ENCODE measurements at regions not wholly inside any gene's neighbourhood (a gene's known extent, or its start where the extent isn't known, plus 50 kb on each side); places are given as distances from the start of the nearest gene placed in this dataset.

DNA sequence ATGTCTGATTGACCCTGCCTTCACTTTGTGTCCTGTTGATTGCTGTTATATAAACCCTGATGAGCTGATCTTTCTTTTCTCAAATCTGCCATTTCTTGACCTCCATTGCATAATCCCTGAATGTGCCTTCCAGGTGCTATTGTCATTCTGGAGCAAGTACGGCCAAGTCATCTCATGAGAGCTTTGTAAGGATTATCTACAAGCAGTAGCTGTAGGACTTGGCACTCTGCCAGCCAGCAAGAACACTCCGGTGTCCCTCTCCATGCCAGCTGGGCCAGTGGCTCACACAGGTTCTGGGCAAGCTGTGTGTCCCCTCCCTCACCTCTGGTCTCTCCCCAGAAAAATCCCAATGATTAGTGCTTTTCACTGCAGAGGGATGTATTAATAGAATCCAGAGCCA lies 348.1 kb downstream of the FOXO1 start:
- no peak for DNase-seq

DNA sequence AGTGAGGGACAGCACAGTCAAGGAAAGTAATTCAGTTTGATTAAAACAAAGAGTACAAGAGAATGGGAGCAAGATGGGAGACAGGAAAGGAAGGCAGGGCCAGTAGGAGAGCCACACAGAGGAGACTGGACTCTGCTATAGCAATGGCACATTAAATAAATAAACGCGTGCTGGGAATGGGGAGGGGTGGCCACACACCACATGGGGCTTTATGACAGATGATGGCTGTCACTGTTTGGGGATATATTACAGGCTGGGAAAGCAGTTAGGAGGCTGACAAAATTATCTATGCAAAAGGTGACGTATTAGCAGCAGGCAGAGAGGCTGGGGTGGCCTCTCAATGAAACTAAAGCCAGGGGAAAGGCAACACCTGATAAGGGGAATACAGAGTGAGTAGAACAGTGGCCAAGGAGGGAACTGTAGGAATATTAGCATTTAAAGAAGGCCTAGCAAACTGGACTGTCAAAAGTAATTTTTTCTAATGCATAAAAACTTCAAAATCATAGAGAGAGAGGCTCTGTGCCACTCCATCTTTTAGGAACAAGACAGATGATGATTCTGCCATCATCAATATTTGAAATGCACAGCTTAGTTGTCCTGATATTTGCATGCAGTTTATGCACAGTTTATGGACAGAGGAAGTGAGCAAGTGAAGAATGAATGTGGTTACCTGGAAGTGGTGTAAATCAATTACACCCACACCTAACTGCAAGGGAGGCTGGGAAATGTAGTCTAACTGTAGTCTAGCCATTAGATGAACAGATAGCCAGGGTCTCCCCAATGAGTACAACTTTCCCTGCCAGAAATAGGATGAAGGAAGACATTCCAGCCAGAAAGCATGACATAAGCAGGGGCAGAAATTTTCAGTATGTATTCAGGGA lies 346.5 kb downstream of the FOXO1 start:
- DNase-seq: no peak

DNA sequence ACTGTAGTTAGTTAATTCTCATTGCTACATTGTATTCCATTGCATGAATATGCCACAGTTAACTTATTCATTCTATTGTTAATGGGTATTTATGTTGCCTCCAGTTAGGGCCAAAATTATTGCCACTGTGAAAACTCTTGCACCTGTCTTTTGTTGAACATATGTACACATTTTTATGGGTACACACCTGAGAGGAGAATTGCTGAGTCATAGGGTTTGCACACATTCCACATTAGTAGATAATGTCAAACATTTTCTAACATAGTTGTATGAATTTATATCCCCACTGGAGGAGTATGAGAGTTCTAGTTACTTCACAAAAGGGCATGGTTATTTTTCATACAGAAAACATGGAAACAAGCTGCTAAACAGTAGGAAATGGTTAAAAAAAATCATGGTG lies 338.4 kb downstream of the FOXO1 start:
- DNase-seq: no peak

DNA sequence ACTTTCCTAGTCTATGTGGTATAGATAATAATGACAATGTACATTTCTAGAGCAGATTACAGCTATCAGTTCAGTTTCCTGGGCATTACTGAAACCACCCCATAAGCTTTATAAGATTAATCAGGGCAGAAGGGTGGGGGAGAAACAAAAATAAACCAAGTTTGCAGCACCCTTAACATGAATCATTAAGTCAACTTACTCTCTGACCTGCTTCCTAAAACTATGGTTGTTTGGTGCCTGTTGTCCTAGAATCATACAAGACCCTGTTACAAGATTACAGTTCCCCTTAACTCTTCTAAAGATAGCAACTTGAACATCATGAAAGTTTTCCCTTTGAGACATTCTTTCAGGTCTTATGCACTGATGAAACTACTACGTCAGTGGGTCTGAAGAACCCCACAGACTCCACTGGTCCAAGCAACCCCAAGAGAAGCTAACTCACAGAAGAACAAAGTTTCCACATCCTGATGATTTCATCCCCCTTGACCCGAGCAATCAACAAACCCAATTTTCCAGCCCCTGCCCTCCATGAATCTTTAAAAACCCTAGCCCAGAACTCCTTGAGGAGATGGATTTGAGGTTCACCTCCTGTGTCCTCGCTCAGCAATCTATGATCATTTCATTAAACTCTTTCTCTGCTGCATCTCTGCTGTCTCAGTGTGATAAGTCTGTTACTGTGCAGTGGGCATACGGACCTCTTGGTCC lies 336.5 kb downstream of the FOXO1 start:
- no peak for DNase-seq

DNA sequence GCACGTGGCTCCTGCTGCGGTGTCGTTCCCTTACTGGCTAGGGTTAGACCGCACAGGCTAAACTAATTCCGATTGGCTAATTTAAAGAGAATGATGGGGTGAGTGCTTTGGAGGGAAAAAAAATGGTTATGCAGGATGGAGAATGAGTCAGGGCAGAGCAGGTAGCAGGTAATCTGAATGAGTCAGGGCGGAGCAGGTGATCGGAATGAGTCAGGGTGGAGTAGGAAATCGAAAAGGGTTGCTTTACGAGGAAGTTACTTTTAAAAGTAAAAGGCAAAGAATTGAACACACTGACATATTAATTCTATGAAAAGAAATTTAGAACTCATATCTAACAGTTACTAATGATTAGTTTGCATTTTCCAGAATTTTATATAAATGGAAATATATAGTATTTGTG lies 335.5 kb downstream of the FOXO1 start:
- no peak for DNase-seq

DNA sequence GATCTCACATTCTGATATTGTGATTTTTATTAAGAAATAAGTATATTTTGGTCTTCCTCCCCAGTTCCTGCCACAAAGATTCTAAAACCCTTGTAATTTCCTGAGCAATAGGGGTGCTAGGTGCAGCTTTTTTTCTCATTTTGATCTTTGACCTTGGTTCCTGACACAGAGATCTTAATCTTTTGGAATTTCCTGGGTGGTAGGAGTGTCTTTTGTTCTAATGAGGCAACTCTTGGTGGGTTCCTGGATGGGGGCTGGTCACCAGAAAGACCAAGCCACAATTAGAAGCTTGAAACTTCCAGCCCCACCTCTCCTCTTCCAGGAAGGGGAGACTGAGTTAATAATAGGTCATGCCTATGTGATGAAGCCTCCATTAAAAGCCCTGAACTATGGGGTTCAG lies 334.6 kb downstream of the FOXO1 start:
- DNase-seq: no peak

DNA sequence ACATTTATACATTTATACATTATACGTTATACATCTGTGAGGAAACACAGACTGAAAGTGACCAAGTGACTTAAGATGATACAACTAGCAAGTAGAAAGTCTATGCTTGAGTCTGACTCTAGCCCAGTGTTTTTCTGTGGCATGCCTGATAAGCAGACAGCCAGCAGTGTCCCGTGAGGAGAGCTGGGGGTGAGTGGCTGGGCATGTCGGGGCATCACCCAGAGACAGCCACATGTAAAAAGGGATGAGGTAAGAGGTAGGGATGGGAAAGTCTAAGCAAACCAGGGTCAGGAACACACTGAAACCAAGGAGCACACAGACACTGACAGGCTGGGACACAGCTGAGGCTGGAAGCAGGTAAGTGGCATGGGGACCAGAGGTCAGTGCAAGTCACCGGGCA lies 333.2 kb downstream of the FOXO1 start:
- DNase-seq: no peak

DNA sequence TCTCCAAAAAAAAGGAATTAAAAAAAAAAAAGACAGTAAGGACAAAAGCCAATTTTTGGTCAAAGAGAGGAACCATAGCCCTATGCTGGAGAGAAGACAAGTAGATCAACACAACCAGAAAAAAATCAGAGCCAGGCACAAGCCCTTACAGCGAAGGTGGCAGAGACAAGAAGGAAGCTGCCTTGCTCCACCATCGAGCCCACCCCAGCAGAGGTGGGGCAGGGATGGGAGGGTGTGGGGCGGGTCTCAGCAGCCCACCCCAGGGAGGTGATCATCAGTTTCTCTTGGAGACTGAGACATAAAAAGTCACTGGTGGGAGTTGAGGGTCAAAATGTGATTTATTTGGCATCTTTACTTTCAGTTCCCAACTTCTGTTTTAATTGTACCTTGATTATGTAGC lies 332.4 kb downstream of the FOXO1 start:
- DNase-seq: no peak

DNA sequence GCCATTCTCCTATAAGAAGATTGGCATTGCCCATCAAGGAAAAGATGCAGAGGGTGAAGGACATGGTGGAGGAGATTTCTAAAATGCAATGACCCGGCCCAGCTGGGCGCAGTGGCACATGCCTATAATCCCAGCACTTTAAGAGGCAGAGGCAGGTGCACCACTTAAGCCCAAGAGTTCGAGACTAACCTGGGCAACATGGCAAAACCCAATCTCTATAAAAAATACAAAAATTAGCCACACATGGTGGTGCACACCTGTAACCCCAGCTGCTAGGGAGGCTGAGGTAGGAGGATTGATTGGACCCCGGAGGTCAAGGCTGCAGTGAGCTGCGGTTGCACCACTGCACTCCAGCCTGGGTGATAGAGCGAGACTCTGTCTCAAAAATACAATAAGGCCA lies 331.8 kb downstream of the FOXO1 start:
- DNase-seq: no peak

DNA sequence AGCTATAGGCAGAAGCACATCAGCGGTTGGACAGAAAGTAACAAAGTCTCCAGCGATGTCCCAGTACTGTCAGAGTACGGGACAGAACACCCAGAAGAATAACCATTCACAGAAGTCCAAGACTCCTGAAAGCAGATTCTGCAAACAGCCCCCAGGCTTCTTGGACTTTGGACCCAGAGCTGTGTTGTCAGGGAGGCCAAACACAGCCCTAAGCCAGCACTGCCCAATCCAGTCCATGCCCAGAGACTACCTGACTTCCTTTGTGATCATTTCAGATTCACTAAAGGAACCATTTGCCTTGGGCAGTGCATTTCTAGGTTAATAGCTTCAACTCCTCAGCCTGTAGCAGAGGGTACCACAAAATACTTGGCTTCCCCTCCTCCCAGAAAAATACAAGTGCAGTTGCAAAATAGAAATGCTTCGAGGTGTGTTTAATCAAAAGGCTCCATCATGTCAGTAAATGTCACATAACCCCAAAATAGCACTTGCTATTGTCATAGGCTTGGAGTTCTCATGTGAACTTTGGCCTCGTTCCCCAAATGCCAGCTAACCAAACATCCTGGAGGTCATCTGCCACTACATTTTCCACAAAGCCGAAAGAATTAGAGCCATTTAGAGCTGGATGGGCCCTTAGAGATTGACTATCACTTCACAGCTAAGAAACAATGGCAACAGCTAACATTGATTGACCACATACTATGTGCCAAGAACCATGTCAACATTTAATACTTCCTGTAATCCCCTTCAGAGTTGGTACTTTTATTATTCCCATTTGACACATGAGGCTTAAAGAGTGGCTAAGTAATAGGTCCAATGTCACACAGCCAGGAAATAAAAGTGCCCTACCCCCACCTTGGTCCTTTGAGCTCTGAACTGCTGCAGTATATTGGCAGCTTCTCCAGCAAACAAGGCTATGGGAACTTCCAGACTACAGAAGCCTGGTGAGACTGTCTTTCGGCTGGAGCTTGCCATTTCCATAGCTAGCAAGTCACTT lies 329.9 kb downstream of the FOXO1 start:
- no peak for DNase-seq

DNA sequence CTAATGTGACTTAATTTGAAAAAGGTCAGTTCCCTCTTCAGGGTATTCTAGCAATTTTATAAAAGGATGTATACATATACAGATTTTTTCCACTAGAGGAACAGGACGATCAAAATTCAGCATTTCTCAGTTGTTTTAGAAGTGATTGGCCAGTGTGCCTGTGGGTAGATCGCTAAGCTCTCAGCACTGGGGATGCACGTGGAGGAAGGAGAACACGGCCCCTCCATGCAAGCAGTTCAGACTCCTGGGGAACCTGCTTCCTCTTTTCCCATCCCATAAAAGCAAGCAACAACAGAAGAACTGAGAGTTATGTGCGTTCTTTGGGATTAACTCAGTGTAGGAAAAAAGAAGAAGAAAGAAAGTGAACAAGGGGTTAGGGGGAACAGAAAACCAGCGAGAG lies 328.8 kb downstream of the FOXO1 start:
- no peak for DNase-seq

DNA sequence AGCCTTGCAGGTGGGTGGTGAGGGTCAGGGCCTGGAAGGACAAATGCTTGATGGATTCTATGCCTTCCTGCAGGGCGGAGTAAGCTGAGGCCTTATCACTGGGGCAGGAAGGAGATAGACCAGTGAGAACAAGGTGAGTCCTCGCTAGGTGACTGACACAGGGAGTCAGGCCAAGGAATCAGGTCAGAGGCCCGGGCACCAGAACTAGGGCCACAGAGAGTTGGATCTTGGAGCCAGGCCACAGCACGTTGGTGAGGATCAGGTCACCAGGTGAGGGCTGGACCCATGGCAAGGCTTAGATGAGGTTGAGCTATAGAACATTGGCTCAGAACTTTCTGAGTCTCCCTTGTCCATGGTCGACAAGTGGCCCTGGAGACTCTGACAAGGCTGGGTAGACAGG lies 328.2 kb downstream of the FOXO1 start:
- no peak for DNase-seq

DNA sequence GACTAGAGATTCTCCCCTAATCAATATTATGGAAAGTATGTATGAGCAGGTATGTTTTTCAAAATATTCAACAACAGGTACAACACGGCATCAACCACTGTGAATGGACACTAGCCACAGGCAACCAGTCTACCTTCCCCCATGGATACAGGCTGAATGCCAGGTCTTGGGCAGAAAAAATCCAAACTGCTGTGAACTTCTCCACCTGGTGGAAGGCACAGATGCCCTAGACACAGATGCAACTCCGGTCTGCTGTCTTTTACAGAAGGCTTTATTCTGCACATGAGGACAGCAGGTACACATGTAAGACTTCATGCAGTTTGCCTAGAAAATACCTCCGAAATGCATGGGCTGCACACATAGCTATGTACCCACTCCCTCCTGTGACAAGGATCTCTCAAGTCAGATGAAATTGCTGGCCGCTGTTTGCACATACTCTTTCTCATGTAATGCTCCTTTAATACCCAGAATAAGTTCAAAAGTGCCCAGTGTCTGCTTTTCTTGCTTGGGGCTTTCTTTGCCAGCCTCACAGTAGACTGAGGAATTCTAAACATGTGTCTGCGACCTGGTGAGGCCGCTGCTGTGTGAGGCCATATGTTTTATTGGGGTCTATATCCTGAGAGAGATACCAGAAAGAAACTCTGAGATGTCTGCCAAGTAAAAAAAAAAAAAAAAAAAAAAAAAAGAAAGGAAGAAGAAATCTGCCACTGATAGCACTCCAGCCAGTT lies 325.9 kb downstream of the FOXO1 start:
- no peak for DNase-seq

DNA sequence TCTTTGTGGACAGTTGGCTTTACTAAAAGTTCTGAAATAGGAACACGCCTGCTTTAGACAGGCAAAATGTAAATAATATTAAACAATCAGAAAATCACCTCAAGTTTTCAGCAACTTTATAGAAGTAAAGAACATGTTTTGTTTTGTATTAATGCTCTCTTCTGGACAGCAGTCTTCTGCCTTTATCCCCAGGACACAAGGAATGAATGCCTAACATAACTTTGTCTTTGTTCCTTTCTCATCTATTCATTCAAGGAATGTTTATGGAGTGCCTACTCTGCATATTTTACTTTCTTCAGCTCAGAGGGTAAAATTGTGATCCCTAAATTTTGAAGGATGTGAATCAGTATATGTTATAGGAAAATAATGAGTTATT lies 325.4 kb downstream of the FOXO1 start:
- DNase-seq: no peak

DNA sequence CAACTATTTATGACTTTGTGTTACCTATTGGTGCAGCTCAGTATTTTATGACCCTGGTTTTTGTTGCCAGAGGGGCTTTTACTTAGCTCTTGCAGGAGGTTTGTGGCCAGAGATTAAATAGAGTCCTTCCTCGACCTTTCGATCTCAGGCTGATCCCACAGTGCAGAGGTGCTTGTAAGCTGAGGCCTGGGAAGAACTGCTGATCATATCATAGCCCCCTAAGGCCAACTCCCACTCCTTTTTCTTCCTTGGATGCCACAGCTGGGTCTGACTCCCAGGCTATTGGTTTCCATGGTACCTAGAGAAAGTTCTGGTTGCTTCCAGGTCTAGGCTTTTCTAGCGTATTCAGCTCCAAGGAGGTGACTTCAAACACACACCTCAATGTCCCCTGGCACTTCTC lies 324.9 kb downstream of the FOXO1 start:
- no peak for DNase-seq

DNA sequence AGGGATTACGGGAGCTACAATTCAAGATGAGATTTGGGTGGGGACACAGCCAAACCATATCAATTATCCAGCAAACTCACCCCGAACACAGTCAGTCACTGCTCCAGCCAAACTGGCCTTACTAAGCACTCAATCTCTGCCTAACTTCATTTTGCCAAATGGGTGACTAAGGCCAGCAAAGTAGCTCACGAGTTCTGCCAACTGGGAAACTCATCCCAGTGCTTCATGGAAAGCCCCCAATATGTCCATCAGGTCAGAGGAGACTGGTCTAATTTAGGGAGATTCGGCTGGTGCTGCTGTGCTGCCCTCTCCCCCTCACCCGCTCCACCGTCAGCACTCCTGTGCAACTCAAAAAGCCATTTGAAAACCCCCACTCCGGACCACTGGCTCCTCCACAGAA lies 324.0 kb downstream of the FOXO1 start:
- DNase-seq: no peak

DNA sequence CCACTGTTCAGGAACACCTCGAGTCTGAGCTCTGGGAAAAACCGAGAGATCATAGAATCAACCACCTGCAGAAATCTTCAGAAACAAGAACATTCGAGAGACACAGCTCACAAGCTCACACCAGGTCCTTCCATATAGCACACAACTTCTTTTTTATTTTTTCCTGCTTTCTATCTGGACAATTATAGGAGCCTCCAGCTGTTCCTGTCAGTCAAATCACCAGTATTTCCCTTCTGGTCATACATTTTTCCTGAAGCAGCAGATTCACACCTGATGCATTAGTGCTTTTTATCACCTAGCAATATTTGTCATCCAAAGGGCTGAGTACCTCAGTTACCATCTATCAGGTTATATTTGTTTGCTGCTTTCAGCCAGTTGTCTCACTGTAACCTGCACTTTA lies 323.5 kb downstream of the FOXO1 start:
- DNase-seq: no peak

DNA sequence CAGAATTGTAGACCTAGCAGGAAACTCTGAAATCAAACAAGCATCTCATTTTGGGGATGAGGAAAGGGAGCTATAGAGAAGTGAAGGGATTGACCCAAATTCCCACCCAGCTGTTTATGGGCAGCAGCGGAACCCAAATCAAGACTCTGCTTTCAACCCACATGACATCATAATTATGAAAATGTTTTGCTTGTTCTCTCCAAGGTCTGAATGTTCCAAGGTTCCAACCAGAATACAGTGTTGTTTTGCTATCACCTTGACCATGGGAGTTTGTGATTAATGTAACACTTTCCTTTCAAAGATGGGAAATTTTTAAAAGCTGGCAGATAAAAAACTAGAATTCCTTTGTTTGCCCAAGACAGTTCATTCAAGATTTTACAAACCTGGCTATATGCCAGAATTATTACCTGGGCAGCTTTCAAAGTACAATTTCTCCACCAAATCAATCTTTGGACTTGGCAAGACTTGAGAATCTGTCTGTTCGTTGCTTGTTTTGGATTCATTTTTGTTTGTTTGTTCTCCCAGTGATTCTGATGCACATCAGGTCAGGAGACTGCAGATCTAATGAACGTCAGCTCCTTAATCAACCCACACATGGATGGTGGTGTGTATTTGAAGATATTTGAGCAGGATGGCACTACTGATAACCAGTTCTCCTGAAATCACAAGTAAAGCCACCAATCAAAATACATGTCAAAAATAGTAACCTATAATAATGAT lies 322.7 kb downstream of the FOXO1 start:
- DNase-seq: no peak

DNA sequence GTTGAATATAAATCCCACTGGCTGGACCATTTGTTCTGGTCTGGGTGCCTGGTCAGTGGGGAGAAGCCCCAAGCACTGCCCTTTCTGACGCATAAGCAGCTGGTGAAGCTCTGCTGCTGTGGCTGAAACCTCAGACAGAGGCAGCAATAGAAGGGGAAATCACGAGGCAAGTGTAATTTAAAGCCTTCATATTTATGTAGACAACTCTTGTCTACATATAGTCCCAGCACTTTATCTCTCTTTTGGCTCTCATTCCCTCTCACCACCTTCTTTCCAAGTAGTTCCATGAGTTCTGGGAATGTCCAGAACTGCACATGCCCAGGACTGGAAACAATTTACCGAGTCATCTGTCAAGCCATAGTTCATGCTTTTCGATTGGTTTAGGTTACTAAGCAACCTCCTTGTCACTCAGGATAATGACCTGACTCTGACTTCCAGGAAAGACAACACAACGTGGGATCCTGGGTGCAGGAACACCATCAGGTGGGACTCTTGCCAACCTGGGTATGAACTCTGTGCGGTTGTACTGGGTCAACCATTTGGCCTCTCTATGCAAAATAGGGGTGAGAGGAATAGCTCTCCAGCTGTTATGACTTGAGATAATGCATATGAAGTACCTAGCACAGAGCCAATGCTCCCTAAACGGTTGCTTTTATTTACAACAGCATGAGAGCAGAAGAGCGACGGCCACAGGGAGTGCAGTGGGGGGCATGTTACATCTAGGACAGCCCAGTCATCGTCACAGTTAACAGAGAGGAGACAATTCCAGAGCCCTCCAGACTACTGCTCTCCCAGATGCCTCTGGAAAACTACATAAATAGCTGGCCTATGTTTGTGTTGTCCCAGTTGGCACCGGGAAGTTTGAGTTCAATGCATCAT lies 321.9 kb downstream of the FOXO1 start:
- no peak for DNase-seq

DNA sequence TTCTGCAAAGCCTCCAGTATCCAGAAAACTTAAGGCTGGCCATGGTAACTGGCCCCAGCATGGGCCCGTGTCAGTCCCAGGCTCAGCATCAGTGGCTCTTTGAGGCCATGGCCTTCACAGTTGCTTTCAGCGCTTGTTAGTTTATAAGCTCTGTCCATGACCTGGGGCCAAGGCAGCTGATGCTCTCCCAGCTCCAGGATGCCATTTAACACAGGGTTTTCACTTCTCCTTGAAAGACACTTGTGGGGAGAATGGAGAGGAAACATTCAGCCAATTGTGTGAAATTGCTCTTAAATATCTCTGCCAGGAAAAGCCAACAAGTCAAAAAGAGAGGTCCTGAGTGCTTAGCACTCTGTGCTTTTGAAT lies 321.3 kb downstream of the FOXO1 start:
- no peak for DNase-seq
